GM12878 (cell line): ENCODE measurements at regions not wholly inside any gene's neighbourhood (a gene's known extent, or its start where the extent isn't known, plus 50 kb on each side); places are given as distances from the start of the nearest gene placed in this dataset.

Experiments
- ATF7 ChIP-seq: fragments of 450-650 bp; IDR thresholded peaks from 2 replicates; pipeline ENCODE4 v1.6.1; 2016; ENCODE audit warnings: low read depth, mild to moderate bottlenecking
- BHLHE40 ChIP-seq, 2 experiments: fragments of 450-650 bp in 1 of 2; IDR thresholded peaks; 2 replicates each; pipeline ENCODE4 v1.6.1; 2011 to 2017; ENCODE audit warnings: low read depth in 2 of 2, borderline replicate concordance in 1 of 2, improper control_type of control experiment in 1 of 2, low read length in 1 of 2, mild to moderate bottlenecking in 1 of 2
- BMI1 ChIP-seq: fragments of 450-650 bp; IDR thresholded peaks from 2 replicates; pipeline ENCODE4 v1.6.1; 2016; ENCODE audit warnings: mild to moderate bottlenecking, moderate library complexity, borderline replicate concordance
- CHD4 ChIP-seq: fragments of 200-600 bp; sonication (generic); IDR thresholded peaks from 2 replicates; pipeline ENCODE4 v1.6.1; 2016; ENCODE audit warnings: mild to moderate bottlenecking
- CREB1 ChIP-seq: IDR thresholded peaks from 2 replicates; pipeline ENCODE4 v1.6.1; 2012; ENCODE audit warnings: low read depth, mild to moderate bottlenecking, inconsistent platforms
- EED ChIP-seq: sonication (generic); IDR thresholded peaks from 2 replicates; pipeline ENCODE4 v1.6.1; 2016; ENCODE audit warnings: antibody characterized with exemption, low read depth
- EZH2 ChIP-seq: IDR thresholded peaks from 2 replicates; pipeline ENCODE4 v1.6.1; 2012; ENCODE audit warnings: low read depth, mild to moderate bottlenecking, control low read depth, inconsistent platforms, low read length, borderline replicate concordance; ENCODE audit not compliant: control insufficient read depth
- HCFC1 ChIP-seq: fragments of 150-350 bp; IDR thresholded peaks from 2 replicates; pipeline ENCODE4 v1.6.1; 2014; ENCODE audit warnings: low read length
- HDAC6 ChIP-seq: fragments of 200-600 bp; sonication (generic); IDR thresholded peaks from one replicate; pipeline ENCODE4 v1.8.0; 2017; ENCODE audit warnings: antibody characterized with exemption; ENCODE audit not compliant: unreplicated experiment
- JUNB ChIP-seq: IDR thresholded peaks from 2 replicates; pipeline ENCODE4 v1.6.1; 2016; ENCODE audit warnings: antibody characterized with exemption, mild to moderate bottlenecking
- MTA2 ChIP-seq: fragments of 450-650 bp; IDR thresholded peaks from 2 replicates; pipeline ENCODE4 v1.6.1; 2016; ENCODE audit warnings: low read depth, mild to moderate bottlenecking, moderate library complexity
- MYB ChIP-seq: fragments of 150-350 bp; IDR thresholded peaks from 2 replicates; pipeline ENCODE4 v1.6.1; 2014; ENCODE audit warnings: mild to moderate bottlenecking, low read depth, low read length, borderline replicate concordance
- NBN ChIP-seq: fragments of 450-650 bp; IDR thresholded peaks from 2 replicates; pipeline ENCODE4 v1.6.1; 2016
- NFIC ChIP-seq: IDR thresholded peaks from 2 replicates; pipeline ENCODE4 v1.6.1; 2012; ENCODE audit warnings: low read depth, mild to moderate bottlenecking, inconsistent platforms, low read length, moderate library complexity
- POLR2AphosphoS2 ChIP-seq: IDR thresholded peaks from 2 replicates; pipeline ENCODE4 v1.6.1; 2011; ENCODE audit warnings: low read depth, mild to moderate bottlenecking, low read length, improper control_type of control experiment, moderate library complexity
- POU2F2 ChIP-seq: IDR thresholded peaks from 3 replicates; pipeline ENCODE4 v1.6.1; 2011; ENCODE audit warnings: low read depth, mild to moderate bottlenecking, low read length, borderline replicate concordance
- RB1 ChIP-seq: fragments of 450-650 bp; formaldehyde crosslinking; IDR thresholded peaks from 2 replicates; pipeline ENCODE4 v1.6.1; 2017; ENCODE audit warnings: mild to moderate bottlenecking, borderline replicate concordance
- SMC3 ChIP-seq: IDR thresholded peaks from 2 replicates; pipeline ENCODE4 v1.6.1; 2011; ENCODE audit warnings: low read length, improper control_type of control experiment, borderline replicate concordance
- SPI1 ChIP-seq: IDR thresholded peaks from 2 replicates; pipeline ENCODE4 v1.6.1; 2011; ENCODE audit warnings: low read depth, mild to moderate bottlenecking, low read length, moderate library complexity, borderline replicate concordance; ENCODE audit not compliant: insufficient read depth
- SREBF1 ChIP-seq: IDR thresholded peaks from 2 replicates; pipeline ENCODE4 v1.6.1; 2012; ENCODE audit warnings: mild to moderate bottlenecking, low read length
- TCF12 ChIP-seq: IDR thresholded peaks from 2 replicates; pipeline ENCODE4 v1.6.1; 2011; ENCODE audit warnings: low read depth, mild to moderate bottlenecking, low read length
- TCF3 ChIP-seq: IDR thresholded peaks from 2 replicates; pipeline ENCODE4 v1.6.1; 2012; ENCODE audit warnings: low read depth, mild to moderate bottlenecking, low read length, borderline replicate concordance; ENCODE audit not compliant: insufficient read depth
- WRNIP1 ChIP-seq: IDR thresholded peaks from 2 replicates; pipeline ENCODE4 v1.6.1; 2011; ENCODE audit warnings: low read depth, low read length, improper control_type of control experiment, borderline replicate concordance
- ZBED1 ChIP-seq: IDR thresholded peaks from 2 replicates; pipeline ENCODE4 v1.6.1; 2016; ENCODE audit warnings: borderline replicate concordance
- ZSCAN29 ChIP-seq: fragments of 450-650 bp; IDR thresholded peaks from 2 replicates; pipeline ENCODE4 v1.6.1; 2017; ENCODE audit warnings: mild to moderate bottlenecking, moderate library complexity
- TF ChIP-seq, protein P1 (sequence below): fragments of 450-650 bp; IDR thresholded peaks from 2 replicates; pipeline ENCODE4 v1.6.1; 2016; ENCODE audit warnings: mild to moderate bottlenecking
- TF ChIP-seq, protein P2 (sequence below): fragments of 450-650 bp; IDR thresholded peaks from 2 replicates; pipeline ENCODE4 v1.6.1; 2018; ENCODE audit warnings: borderline replicate concordance, mild to moderate bottlenecking; ENCODE audit not compliant: partially characterized antibody
- TF ChIP-seq, protein P3 (sequence below), 3 experiments: IDR thresholded peaks in 2 of 3; conservative IDR thresholded peaks in 1 of 3; 2 replicates each; pipeline ENCODE4 v1.5.1; 2011; ENCODE audit warnings: low read depth in 3 of 3, low read length in 3 of 3, mild to moderate bottlenecking in 3 of 3, control low read depth in 2 of 3, moderate library complexity in 2 of 3, inconsistent platforms in 1 of 3, mixed read lengths in 1 of 3; ENCODE audit not compliant: control insufficient read depth in 2 of 3, insufficient read depth in 1 of 3; ENCODE audit errors: extremely low read depth in 1 of 3

DNA sequence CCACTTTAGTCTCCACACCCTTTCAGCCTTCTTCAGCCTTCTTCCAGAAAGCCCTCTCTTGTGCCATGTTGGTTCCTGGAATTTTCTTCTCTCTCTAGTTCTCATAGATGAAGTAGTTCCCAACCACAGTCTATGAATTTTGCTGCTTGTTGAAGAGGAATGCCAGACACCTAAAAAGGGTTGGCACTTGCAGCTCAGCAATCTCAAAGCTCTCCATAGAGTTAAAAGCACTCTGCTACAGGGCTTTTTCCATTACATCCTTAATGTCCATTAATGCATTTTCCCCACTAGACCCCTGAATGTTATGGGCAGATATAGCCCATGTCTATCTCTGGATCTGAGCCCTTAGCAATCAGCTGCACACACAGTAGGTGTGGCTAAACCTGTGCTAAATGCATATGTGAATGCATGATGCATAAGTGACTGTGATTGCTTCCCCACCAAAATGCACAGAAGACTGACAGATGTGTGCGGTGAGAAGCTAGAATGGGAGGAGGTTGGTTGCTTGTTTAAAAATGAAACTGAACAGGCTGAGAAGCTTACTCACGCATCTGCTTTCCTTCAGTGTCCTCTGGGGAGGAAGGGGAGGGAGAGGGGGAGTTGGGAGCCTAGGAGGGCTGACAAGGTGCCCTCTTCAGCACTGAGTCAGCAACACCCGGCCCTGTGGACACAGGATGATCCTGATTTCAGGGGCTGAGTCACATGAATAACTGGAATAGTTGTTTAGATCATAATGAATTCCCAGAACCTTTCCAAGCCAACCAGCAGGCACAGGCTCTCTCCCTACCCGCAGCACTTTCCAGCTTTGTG lies 146.1 kb upstream of the FGGY start (continued):
- 0 out of 2 replicates have a peak, but pooled peaks have one; percentile 19 for TF ChIP-seq NFIC
- no peak for TF ChIP-seq NBN
- no peak for TF ChIP-seq SREBF1
- TF ChIP-seq POU2F2, result 0 out of 3 replicates have a peak, but pooled peaks have one; percentile 10
- no peak for TF ChIP-seq EZH2
- TF ChIP-seq, protein P1, sequence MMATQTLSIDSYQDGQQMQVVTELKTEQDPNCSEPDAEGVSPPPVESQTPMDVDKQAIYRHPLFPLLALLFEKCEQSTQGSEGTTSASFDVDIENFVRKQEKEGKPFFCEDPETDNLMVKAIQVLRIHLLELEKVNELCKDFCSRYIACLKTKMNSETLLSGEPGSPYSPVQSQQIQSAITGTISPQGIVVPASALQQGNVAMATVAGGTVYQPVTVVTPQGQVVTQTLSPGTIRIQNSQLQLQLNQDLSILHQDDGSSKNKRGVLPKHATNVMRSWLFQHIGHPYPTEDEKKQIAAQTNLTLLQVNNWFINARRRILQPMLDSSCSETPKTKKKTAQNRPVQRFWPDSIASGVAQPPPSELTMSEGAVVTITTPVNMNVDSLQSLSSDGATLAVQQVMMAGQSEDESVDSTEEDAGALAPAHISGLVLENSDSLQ, result peak; percentile 83
- no peak for TF ChIP-seq POLR2AphosphoS2
- TF ChIP-seq SMC3, result no peak
- TF ChIP-seq ZBED1, result no peak
- TF ChIP-seq HCFC1, result no peak
- TF ChIP-seq ATF7, result no peak
- no peak for TF ChIP-seq CREB1
- TF ChIP-seq BMI1, result no peak
- TF ChIP-seq SPI1, result no peak
- TF ChIP-seq, protein P2, sequence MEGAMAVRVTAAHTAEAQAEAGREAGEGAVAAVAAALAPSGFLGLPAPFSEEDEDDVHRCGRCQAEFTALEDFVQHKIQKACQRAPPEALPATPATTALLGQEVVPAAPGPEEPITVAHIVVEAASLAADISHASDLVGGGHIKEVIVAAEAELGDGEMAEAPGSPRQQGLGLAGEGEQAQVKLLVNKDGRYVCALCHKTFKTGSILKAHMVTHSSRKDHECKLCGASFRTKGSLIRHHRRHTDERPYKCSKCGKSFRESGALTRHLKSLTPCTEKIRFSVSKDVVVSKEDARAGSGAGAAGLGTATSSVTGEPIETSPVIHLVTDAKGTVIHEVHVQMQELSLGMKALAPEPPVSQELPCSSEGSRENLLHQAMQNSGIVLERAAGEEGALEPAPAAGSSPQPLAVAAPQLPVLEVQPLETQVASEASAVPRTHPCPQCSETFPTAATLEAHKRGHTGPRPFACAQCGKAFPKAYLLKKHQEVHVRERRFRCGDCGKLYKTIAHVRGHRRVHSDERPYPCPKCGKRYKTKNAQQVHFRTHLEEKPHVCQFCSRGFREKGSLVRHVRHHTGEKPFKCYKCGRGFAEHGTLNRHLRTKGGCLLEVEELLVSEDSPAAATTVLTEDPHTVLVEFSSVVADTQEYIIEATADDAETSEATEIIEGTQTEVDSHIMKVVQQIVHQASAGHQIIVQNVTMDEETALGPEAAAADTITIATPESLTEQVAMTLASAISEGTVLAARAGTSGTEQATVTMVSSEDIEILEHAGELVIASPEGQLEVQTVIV, result no peak
- no peak for TF ChIP-seq ZSCAN29
- TF ChIP-seq CHD4, result no peak
- peak; percentile 54; the same call in 1 of the 2 replicates for TF ChIP-seq EED
- no peak for TF ChIP-seq HDAC6
- TF ChIP-seq TCF12, result 0 out of 2 replicates have a peak, but pooled peaks have one; percentile 29
- no peak for TF ChIP-seq WRNIP1
- no peak for TF ChIP-seq BHLHE40 (IDR thresholded peaks at IDR 0.05; ENCODE audit: borderline replicate concordance in 1 of 2, low read depth in 2 of 2, low read length in 1 of 2)
- TF ChIP-seq RB1, result no peak
- TF ChIP-seq MTA2, result no peak
- TF ChIP-seq MYB, result no peak
- TF ChIP-seq JUNB, result no peak
- TF ChIP-seq TCF3, result no peak
- TF ChIP-seq, protein P3, sequence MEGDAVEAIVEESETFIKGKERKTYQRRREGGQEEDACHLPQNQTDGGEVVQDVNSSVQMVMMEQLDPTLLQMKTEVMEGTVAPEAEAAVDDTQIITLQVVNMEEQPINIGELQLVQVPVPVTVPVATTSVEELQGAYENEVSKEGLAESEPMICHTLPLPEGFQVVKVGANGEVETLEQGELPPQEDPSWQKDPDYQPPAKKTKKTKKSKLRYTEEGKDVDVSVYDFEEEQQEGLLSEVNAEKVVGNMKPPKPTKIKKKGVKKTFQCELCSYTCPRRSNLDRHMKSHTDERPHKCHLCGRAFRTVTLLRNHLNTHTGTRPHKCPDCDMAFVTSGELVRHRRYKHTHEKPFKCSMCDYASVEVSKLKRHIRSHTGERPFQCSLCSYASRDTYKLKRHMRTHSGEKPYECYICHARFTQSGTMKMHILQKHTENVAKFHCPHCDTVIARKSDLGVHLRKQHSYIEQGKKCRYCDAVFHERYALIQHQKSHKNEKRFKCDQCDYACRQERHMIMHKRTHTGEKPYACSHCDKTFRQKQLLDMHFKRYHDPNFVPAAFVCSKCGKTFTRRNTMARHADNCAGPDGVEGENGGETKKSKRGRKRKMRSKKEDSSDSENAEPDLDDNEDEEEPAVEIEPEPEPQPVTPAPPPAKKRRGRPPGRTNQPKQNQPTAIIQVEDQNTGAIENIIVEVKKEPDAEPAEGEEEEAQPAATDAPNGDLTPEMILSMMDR (IDR thresholded peaks at IDR 0.05 in 2 of 3, conservative IDR thresholded peaks at IDR 0.05 in 1 of 3; ENCODE audit: control insufficient read depth in 2 of 3, extremely low read depth in 1 of 3, insufficient read depth in 1 of 3, low read depth in 3 of 3, low read length in 3 of 3), result no peak
